ENCODE measurements at regions not wholly inside any gene's neighbourhood (a gene's known extent, or its start where the extent isn't known, plus 50 kb on each side); places are given as distances from the start of the nearest gene placed in this dataset.

DNA sequence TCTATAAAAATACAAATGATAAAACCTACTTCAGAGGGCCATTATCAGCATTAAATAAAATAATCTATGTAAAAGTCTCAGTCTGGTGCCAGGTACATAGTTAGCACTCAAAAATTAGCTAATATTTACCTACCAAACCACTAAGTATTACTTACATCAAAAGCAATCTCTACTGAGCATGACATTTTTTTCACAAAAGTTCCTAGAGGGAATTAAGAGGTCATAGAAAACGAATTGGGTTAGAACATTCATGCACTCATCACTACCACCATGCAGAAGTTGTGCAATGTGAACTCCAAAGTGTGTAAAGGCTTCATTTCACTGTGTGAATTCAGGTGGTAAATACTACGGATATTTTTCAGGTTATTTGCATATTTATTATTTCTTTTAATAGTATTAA, 209.5 kb upstream of the FGF13 start:
- Histone ChIP-seq H3K27me3 (no peaks in the 10 kb centered on the region), H3K4me3 (no peak overlapping the region), H3K4me1 (no peaks in the 10 kb centered on the region), H3K36me3 (no peaks in the 10 kb centered on the region), H3K27ac (no peak overlapping the region), H3K9me3 (no peaks in the 10 kb centered on the region)
- no peak for DNase-seq
- TF ChIP-seq POLR2A (IDR thresholded peaks at IDR 0.05): no peak
- TF ChIP-seq, protein P1, sequence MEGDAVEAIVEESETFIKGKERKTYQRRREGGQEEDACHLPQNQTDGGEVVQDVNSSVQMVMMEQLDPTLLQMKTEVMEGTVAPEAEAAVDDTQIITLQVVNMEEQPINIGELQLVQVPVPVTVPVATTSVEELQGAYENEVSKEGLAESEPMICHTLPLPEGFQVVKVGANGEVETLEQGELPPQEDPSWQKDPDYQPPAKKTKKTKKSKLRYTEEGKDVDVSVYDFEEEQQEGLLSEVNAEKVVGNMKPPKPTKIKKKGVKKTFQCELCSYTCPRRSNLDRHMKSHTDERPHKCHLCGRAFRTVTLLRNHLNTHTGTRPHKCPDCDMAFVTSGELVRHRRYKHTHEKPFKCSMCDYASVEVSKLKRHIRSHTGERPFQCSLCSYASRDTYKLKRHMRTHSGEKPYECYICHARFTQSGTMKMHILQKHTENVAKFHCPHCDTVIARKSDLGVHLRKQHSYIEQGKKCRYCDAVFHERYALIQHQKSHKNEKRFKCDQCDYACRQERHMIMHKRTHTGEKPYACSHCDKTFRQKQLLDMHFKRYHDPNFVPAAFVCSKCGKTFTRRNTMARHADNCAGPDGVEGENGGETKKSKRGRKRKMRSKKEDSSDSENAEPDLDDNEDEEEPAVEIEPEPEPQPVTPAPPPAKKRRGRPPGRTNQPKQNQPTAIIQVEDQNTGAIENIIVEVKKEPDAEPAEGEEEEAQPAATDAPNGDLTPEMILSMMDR (IDR thresholded peaks at IDR 0.05): no peak
- intact Hi-C loops (cut with DNase I; ENCODE audit: low total_unique reads): no loop called here

DNA sequence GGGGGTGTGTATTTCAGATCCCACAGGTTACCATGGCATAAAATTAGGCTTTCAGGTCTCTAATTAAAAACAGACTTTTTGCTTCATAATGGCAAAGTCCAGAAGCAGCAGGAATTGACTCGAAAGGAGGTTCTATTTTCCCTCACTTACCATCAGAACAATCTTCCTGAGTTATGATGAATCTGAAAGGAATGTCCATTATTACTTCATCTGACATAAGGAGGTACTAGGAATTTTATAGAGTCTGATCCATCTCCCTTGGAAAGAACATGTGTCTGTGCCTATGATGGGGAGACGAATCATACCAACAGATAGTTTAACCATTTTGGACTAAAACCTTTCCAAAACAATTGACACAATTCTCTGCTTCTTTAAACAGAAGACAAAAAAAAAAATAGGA, 206.3 kb upstream of the FGF13 start:
- H3K4me1 ChIP-seq: no peaks in the 10 kb centered on the region
- intact Hi-C loops (cut with DNase I; ENCODE audit: low total_unique reads): no loop called here
- no peaks in the 10 kb centered on the region for H3K27me3 ChIP-seq
- no peak for TF ChIP-seq POLR2A (IDR thresholded peaks at IDR 0.05)
- TF ChIP-seq, protein P1 (IDR thresholded peaks at IDR 0.05): no peak
- no peaks in the 10 kb centered on the region for H3K9me3 ChIP-seq
- no peak for DNase-seq
- H3K36me3 ChIP-seq: no peaks in the 10 kb centered on the region
- H3K4me3 ChIP-seq: no peak overlapping the region
- no peak overlapping the region for H3K27ac ChIP-seq

DNA sequence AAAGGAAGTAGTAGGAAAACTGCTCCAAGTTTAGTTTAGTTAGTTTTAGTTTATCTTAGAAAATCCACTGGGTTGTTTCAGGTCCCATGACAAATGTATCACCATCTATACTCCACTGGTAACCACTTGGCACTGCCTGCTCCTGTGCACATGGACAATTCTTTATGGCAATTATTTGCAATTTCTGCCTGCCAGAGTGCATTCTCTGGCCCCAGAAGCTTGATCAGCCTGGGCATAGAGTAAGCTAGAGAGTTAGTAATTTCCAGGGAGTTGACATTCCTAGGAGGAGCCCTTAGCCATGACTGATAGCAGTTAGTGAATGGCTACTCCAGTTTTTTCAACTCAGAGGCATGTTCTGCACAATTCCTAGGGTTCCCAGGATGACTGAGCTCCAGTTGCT, 203.2 kb upstream of the FGF13 start:
- TF ChIP-seq, protein P1 (IDR thresholded peaks at IDR 0.05): no peak
- TF ChIP-seq POLR2A (IDR thresholded peaks at IDR 0.05): no peak
- no peaks in the 10 kb centered on the region for H3K27me3 ChIP-seq
- no peaks in the 10 kb centered on the region for H3K9me3 ChIP-seq
- no peak overlapping the region for H3K4me3 ChIP-seq
- H3K36me3 ChIP-seq: no peaks in the 10 kb centered on the region
- intact Hi-C loops (cut with DNase I; ENCODE audit: low total_unique reads): no loop called here
- H3K27ac ChIP-seq: no peak overlapping the region
- no peak for DNase-seq
- H3K4me1 ChIP-seq: no peaks in the 10 kb centered on the region

DNA sequence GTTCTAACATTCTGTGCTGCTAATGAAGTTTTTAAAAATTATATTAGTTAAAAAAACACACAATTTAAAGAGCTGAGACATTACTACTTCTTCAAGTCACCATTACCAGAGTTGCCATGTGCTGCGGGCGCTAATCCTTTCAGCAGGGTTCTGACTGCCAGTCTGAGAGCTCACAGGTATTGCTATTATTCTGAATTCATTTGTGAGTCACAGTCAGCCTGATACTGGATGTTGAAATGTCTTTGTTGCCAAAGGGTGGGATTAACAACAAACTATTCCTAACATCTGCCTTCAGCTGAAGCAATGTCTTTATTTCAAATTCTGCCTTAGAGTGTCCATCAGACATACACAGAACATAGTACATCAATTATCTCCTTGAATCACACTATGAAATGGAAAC, 197.1 kb upstream of the FGF13 start:
- no peak overlapping the region for H3K4me3 ChIP-seq
- no peak for DNase-seq
- H3K36me3 ChIP-seq: no peaks in the 10 kb centered on the region
- intact Hi-C loops (cut with DNase I; ENCODE audit: low total_unique reads): no loop called here
- TF ChIP-seq, protein P1 (IDR thresholded peaks at IDR 0.05): no peak
- TF ChIP-seq POLR2A (IDR thresholded peaks at IDR 0.05): no peak
- H3K27ac ChIP-seq: no peak overlapping the region
- no peaks in the 10 kb centered on the region for H3K27me3 ChIP-seq
- no peaks in the 10 kb centered on the region for H3K4me1 ChIP-seq
- no peaks in the 10 kb centered on the region for H3K9me3 ChIP-seq

DNA sequence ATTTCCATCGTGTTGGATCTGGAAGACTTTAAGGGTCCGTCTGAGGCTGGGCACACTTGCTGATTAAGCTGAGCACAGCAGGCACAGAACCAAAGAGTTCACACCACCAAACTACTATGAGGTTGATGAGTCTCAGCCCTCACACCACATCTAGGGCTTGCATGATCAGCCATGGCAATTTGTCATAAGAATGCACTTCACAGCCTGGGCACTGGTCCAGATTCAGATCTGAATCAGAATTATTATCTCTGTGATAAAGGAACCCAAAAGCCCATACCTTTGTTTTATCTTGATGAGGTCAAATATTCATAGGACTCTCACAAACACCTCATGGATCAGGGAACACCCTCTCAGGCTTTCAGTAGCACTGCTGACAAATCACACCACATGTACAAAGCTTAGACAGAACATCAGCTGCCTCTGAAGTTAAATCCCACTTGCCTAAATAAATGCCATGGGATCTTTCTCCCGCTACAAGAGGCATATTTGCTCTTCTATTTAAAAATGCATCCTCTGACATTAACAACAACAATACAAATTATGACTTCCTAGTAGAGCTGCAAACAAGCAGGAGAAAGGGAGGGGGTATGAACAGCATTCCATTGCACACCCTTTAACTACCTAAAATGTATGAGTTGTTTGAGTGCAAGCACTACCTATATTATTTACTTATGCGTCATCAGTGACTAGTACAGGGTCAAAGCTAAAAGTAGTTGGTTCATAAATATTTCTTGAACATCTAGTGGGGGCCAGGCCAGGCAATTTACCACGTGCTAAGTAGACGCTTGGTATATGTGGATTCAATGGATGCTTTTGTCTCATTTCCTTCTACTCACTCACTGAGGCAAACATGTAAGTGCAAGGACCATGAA, 186.3 kb upstream of the FGF13 start:
- Histone ChIP-seq H3K36me3 (no peaks in the 10 kb centered on the region), H3K4me1 (no peaks in the 10 kb centered on the region), H3K4me3 (no peak overlapping the region), H3K27me3 (no peaks in the 10 kb centered on the region), H3K27ac (no peak overlapping the region), H3K9me3 (no peaks in the 10 kb centered on the region)
- intact Hi-C loops (cut with DNase I; ENCODE audit: low total_unique reads): no loop called here
- TF ChIP-seq, protein P1 (IDR thresholded peaks at IDR 0.05): no peak
- no peak for TF ChIP-seq POLR2A (IDR thresholded peaks at IDR 0.05)
- DNase-seq: no peak
